ENCODE measurements at regions not wholly inside any gene's neighbourhood (a gene's known extent, or its start where the extent isn't known, plus 50 kb on each side); places are given as distances from the start of the nearest gene placed in this dataset.

- no peak for TF ChIP-seq CTCF (IDR thresholded peaks at IDR 0.05; ENCODE audit: insufficient read depth, low read depth, low read length)
- DNase-seq (ENCODE audit: low read depth): no peak
- no peak overlapping the region for H3K4me3 ChIP-seq (ENCODE audit: low read depth, low read length)
Measured at GRCh38 chr19:32022044-32022640, 323.3 kb upstream of the ZNF507 start.

GRCh38 chr19:32022731-32023563 lies 322.5 kb upstream of the ZNF507 start:
- no peak for DNase-seq (ENCODE audit: low read depth)
- H3K4me3 ChIP-seq (ENCODE audit: low read depth, low read length): no peak overlapping the region
- TF ChIP-seq CTCF (IDR thresholded peaks at IDR 0.05; ENCODE audit: insufficient read depth, low read depth, low read length): no peak

DNA sequence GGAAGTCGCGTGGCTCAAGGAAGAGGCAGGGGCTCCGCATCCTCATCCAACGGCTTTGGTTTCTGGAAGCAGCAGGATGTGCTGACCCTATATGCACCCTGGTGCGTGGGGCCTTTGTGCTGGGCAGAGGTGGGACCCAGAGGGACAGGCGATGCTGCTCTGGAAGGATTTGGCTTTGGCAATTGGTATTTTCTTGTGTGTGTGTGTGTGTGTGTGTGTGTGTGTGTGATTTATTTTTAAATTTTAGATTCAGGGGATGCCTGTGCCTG lies 321.9 kb upstream of the ZNF507 start:
- H3K4me3 ChIP-seq (ENCODE audit: low read depth, low read length): no peak overlapping the region
- TF ChIP-seq CTCF (IDR thresholded peaks at IDR 0.05; ENCODE audit: insufficient read depth, low read depth, low read length): no peak
- DNase-seq (ENCODE audit: low read depth): no peak

DNA sequence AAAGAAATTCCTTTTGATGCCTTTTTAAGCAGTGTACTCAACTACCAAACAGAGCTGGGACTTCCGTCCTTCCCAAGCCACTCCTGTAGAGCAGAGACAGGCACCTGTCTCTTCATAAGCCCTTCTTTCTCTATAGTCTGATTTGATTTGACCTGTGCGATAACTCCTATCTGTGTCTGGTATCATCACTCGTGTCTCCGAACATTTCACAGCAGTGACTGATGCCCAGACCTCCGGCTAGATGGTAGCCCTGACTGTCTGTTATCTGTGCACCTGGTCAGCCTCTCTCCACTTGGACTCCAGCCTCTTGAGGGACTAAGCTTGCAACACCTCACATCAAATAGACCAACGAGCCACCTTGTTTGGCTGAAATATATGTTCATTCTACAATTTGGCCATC lies 316.2 kb upstream of the ZNF507 start:
- no peak for TF ChIP-seq CTCF (IDR thresholded peaks at IDR 0.05; ENCODE audit: insufficient read depth, low read depth, low read length)
- no peak overlapping the region for H3K4me3 ChIP-seq (ENCODE audit: low read depth, low read length)

DNA sequence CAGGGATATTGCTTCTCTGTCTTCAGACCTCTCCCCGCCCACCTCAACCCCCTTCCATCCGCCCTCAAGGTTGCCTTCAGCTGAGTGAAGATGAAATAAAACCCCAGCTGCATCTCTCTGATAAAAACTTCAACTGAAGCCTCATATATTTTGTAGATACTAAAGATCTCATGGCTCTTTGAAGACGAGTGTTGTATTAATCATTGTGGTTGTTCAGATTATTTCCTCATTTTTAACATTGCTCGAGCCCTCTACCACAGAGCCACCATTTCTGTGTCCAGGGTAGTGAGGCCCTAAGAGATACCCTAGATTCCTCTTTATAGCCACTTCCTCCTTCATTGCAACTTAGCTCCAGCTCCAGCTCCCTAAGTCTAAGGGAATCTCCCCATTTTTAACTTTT lies 312.8 kb upstream of the ZNF507 start:
- DNase-seq (ENCODE audit: low read depth): no peak
- no peak for TF ChIP-seq CTCF (IDR thresholded peaks at IDR 0.05; ENCODE audit: insufficient read depth, low read depth, low read length)
- no peak overlapping the region for H3K4me3 ChIP-seq (ENCODE audit: low read depth, low read length)

More for the DNA sequence above, 316.2 kb upstream of the ZNF507 start:
- no peak for DNase-seq (ENCODE audit: low read depth)

GRCh38 chr19:32035626-32036025 lies 309.8 kb upstream of the ZNF507 start:
- DNase-seq (ENCODE audit: low read depth): no peak
- no peak for TF ChIP-seq CTCF (IDR thresholded peaks at IDR 0.05; ENCODE audit: insufficient read depth, low read depth, low read length)

More at GRCh38 chr19:32035626-32036025, 309.8 kb upstream of the ZNF507 start:
- no peak overlapping the region for H3K4me3 ChIP-seq (ENCODE audit: low read depth, low read length)
